Smooth muscle cell of the brain vasculature (primary cell): ENCODE measurements at regions not wholly inside any gene's neighbourhood (a gene's known extent, or its start where the extent isn't known, plus 50 kb on each side); places are given as distances from the start of the nearest gene placed in this dataset.
"Not testable (repeated sequence)": the region's sequence is repeated elsewhere in the genome, so short reads cannot be mapped to it uniquely, and the experiment has no call there.

Experiments used
- DNase-seq: peaks from one replicate; pipeline ENCODE4 v3.0.0-alpha.2; 2012; ENCODE audit warnings: low read depth, low spot score

DNA sequence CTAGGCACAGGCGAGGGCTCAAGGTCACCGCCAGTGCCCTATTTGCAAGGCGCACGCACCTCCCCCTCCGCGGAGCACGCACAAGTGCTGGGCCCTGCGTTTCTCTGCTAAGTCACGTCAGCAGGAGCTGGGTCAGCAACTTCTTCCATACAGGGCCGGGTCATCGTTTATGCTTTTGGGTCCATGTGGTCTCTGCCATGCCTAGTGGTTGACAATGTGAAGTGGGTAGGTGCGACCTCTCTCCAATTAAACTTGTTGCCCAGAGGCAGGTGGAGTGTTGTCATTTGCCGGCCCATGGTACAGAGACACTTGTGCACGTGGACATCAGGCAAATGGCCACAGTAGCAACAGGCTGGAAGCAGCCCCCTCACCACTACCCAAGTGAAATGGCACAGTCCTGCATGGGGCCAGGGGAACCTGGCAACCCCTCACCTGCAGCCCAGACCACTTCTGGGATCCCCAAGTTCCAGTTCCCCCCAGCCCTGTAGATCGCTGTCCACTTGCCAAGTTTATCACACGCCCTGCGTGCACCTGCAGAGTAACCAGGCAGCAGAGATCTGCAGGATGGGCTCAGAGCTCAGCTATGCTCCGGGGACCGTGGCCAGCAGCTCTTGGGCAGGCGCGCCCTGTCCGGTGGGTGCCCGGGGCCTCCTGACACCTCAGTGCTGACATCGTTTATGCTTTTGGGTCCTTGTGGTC lies 86.1 kb upstream of the PPP2R2D start:
- DNase-seq, result no peak

GRCh38 chr10:131815266-131816156 lies 85.3 kb upstream of the PPP2R2D start:
- DNase-seq, result no peak

GRCh38 chr10:131816157-131816775 lies 84.5 kb upstream of the PPP2R2D start:
- DNase-seq, result no peak

DNA sequence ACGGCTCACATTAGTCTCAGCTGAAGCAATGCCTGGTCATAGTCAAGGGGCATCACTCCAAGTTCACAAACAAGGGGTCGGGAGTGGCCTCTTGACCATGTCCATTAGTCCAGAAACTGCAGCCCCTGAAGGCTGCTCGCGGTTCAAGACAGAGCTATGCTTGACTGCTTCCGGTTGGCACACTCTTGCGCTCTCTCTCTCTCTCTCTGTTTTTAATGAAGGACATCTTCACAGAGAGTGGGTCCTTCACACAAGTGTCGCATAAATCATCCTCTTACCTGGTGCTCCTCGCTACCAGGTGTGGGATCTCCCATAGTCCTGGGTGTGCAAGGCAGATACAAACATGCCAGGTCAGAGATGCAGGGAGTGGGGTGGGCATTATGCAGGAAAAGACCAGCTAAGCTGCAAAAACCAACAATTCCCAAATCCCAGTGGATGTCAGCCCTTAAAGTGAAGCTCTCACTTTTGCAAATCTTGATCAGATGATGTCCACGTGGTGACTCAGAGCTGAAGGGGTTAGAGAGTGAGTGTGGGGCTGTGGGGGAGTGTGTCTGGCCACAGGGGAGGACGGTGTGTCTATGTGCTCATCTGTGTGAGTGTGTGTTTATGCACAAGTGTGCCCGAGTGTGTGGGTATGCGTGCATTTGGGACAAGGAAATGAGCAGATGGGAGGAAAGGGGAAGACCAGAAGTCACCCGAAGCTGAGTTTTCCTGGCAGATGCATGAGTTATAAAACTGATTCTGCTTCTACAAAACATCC lies 83.7 kb upstream of the PPP2R2D start:
- no peak for DNase-seq

GRCh38 chr10:131817866-131818509 lies 82.8 kb upstream of the PPP2R2D start:
- DNase-seq, result no peak

- no peak for DNase-seq
These were observed 82.1 kb upstream of the PPP2R2D start for GRCh38 chr10:131818510-131819234.

- no peak for DNase-seq
These were observed 81.4 kb upstream of the PPP2R2D start for GRCh38 chr10:131819241-131820072.

DNA sequence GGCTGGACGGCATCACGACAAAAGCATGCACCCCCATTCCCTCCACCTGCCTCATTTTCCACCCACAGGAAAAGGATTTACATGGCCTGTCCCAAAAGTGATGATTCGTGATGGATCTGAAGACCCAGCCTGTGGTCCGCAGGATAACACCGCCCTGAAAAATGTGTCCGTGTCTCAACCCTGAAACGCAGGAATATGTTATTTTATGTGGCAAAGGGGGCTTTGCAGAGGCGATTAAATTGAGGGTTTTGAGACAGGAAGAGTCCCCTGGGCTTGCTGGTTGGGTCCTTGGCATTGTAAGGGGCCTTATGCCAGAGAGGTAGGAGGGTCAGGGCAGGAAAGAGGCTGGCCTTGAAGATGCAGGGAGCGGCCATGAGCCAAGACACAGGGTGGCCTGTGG lies 80.2 kb upstream of the PPP2R2D start:
- DNase-seq, result no peak

GRCh38 chr10:131821378-131822012 lies 79.3 kb upstream of the PPP2R2D start:
- DNase-seq, result no peak

GRCh38 chr10:131822013-131822691 lies 78.7 kb upstream of the PPP2R2D start:
- DNase-seq, result no peak

DNA sequence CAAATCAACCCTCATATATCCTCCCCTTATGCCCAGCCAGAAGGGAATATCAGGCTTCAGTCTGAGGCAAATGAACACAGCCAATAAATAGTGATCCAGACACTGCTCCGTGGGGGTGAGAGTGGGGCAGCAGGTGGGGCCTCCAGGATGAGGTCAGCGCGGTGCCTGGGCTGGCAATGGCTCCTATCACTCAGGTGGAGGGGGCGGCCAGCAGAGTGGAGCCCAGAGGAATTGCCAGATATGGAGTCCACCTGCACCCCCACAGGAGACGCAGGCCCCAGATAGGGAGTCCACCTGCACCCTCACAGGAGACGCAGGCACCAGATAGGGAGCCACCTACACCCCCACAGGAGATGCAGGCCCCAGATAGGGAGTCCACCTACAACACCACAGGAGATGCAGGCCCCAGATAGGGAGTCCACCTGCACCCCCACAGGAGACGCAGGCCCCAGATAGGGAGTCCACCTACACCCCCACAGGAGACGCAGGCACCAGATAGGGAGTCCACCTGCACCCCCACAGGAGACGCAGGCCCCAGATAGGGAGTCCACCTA lies 78.0 kb upstream of the PPP2R2D start:
- no peak for DNase-seq

- DNase-seq, result not testable (repeated sequence)
These were observed 77.2 kb upstream of the PPP2R2D start for GRCh38 chr10:131823601-131824099.

DNA sequence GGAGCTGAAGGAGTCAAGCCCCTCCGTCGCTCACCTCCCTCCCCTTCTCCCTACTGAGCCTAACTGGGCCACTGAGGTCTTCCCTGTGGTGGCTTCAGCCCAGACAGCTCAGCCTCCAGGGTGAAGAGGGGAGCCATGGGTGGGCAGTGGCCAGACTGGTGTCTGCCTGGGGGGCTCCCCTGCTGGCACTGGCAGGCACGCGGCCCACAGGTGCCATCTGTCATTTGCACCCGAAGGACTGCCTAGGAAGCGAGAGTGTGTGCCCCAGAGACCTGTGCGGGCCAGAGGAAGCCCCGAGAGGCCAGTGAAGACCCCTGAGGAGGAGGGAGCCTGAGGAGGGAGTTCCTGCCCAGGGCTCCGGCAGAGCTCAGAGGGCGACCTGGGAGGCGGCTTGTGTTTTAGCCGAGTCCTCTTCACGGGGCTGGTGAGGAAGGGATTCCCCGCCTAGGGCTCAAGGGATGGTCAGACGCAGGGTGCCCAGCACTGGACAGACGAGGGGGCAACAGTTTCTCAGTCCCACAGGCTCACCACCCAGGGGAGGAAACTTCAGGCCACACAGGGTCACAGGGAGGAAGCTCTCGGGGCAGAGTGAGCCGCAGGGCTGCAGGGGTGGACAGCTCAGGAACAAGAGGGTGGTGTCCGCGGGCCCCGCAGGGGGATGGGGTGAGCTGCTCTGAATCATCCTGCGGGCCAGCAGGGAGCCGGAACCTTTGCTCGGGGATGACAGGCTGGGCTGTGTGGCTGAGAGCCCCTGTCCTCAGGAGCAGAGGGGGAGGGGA lies 76.2 kb upstream of the PPP2R2D start:
- no peak for DNase-seq

- DNase-seq, result no peak
These were observed 75.5 kb upstream of the PPP2R2D start for GRCh38 chr10:131825150-131825848.

DNA sequence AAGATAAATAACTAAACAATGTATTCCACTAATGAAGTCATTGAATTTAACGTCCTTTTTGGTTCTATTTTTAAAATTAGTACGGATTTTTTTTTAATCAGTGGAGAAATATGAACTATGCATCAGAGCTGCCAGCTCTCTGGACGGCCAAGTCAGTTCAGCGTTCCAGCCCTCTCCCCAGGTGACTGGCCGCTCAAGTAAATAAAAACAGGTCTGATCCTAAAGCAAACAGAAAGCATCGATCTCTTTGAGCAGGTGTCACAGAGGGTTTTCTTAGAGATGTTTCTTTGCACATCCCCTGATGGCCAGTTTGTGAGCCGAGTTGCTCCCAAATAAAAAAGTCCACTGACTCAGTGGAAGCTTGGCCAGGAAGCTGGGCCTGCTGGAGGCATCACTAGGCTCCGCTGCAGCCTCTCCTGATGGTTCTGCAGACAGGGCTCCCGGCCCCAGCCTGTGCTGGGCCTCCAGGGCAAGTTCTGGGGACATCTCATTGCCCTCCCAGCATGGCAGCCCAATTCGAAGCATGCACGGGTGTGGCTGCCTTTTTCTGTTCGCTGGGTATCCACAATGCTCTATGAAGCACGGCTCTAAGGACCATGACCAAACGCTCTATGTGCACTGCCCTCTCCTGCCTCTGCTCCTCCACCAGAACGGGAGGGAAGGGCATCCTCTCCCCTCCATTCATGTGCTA lies 74.7 kb upstream of the PPP2R2D start:
- no peak for DNase-seq
